ENCODE measurements at regions not wholly inside any gene's neighbourhood (a gene's known extent, or its start where the extent isn't known, plus 50 kb on each side); places are given as distances from the start of the nearest gene placed in this dataset.
"Not testable (repeated sequence)": the region's sequence is repeated elsewhere in the genome, so short reads cannot be mapped to it uniquely, and the experiment has no call there.

DNA sequence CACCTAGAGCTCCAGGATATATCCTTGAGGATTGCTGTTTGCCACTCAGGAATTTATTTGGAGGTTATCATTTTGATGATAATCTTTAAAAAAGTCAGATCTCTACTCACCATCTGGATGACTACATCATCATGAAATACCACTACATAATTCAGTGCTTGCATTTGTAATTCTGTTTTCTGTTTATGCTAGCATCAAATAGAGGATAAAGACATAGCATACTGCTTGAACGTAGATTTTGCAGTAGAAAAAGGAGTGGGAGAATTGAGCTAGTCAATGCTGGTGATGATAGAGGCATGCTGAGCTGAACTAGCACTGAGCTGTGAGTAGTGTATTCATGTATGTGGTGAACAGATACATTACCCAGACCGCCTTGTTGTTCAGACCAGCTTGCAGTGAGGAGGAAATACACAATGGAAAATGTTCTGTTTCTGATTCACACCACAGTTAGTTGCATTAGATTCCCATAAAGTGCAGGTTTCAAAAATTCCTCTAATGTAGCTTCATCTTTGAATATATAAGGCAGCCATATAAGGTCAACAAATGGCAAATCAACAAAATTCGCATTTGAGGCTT is 68.8 kb upstream of the CDC42EP3 start:
- Histone ChIP-seq H3K9ac (ENCODE audit: extremely low read depth, low read length, poor library complexity, severe bottlenecking) (no peak overlapping the region), H3K27ac (ENCODE audit: low read depth, low read length) (no peak overlapping the region), H3K4me1 (ENCODE audit: control insufficient read depth, insufficient read depth, low read length) (peaks cover 4% of the 10 kb centered on the region), H3K4me3 (ENCODE audit: low read length) (peak overlapping the region; percentile 66), H3K36me3 (ENCODE audit: control insufficient read depth, insufficient read depth, low read length) (no peaks in the 10 kb centered on the region), H3K27me3 (ENCODE audit: control insufficient read depth, insufficient read depth, low read length, poor library complexity, severe bottlenecking) (no peaks in the 10 kb centered on the region), H3K9me3 (ENCODE audit: control insufficient read depth, low read length) (no peaks in the 10 kb centered on the region)
- TF ChIP-seq, protein P1, sequence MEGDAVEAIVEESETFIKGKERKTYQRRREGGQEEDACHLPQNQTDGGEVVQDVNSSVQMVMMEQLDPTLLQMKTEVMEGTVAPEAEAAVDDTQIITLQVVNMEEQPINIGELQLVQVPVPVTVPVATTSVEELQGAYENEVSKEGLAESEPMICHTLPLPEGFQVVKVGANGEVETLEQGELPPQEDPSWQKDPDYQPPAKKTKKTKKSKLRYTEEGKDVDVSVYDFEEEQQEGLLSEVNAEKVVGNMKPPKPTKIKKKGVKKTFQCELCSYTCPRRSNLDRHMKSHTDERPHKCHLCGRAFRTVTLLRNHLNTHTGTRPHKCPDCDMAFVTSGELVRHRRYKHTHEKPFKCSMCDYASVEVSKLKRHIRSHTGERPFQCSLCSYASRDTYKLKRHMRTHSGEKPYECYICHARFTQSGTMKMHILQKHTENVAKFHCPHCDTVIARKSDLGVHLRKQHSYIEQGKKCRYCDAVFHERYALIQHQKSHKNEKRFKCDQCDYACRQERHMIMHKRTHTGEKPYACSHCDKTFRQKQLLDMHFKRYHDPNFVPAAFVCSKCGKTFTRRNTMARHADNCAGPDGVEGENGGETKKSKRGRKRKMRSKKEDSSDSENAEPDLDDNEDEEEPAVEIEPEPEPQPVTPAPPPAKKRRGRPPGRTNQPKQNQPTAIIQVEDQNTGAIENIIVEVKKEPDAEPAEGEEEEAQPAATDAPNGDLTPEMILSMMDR (conservative IDR thresholded peaks at IDR 0.05) = no peak
- H3K4me3 Mint-ChIP-seq = no peak overlapping the region
- peaks cover 19% of the 10 kb centered on the region for H3K4me1 Mint-ChIP-seq
- H3K27me3 Mint-ChIP-seq (ENCODE audit: insufficient read depth) = peaks cover 5% of the 10 kb centered on the region
- 90 to 91% methylated on average over 2 to 3 of the region's 3 CpGs for WGBS, 2 experiments (ENCODE audit: insufficient coverage in 1 of 2, insufficient read length in 1 of 2)
- H3K36me3 Mint-ChIP-seq (ENCODE audit: low read depth) = no peaks in the 10 kb centered on the region
- H3K9me3 Mint-ChIP-seq = peaks cover 2% of the 10 kb centered on the region
- H3K27ac Mint-ChIP-seq = no peak overlapping the region
- no peak for DNase-seq

DNA sequence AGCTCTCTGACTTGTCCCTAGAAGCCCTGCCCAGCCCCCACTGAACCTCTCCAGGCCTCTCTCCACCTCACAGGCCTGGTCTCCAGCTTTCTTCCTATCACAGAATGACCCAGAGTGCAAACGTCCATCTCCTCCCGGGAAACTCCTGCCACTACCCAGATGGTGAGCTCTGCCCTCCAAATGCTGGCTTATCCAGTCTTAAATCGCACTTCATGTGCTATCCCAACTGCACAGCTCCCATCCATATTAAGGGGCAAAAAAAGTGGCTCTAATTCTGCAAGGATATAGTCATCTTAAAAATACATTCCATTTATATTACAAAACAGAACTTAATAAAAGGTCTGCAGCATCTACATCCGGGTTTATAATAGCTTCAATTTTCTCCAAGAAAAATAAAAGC is 70.8 kb upstream of the CDC42EP3 start:
- Mint-ChIP-seq H3K36me3 (ENCODE audit: low read depth) (no peaks in the 10 kb centered on the region), H3K4me3 (no peak overlapping the region), H3K27me3 (ENCODE audit: insufficient read depth) (peaks cover 5% of the 10 kb centered on the region), H3K4me1 (peaks cover 12% of the 10 kb centered on the region), H3K27ac (no peak overlapping the region), H3K9me3 (peaks cover 2% of the 10 kb centered on the region)
- Histone ChIP-seq H3K27ac (ENCODE audit: low read depth, low read length) (no peak overlapping the region), H3K4me1 (ENCODE audit: control insufficient read depth, insufficient read depth, low read length) (peaks cover 4% of the 10 kb centered on the region), H3K9ac (ENCODE audit: extremely low read depth, low read length, poor library complexity, severe bottlenecking) (no peak overlapping the region), H3K36me3 (ENCODE audit: control insufficient read depth, insufficient read depth, low read length) (no peaks in the 10 kb centered on the region), H3K27me3 (ENCODE audit: control insufficient read depth, insufficient read depth, low read length, poor library complexity, severe bottlenecking) (no peaks in the 10 kb centered on the region), H3K9me3 (ENCODE audit: control insufficient read depth, low read length) (no peaks in the 10 kb centered on the region), H3K4me3 (ENCODE audit: low read length) (no peak overlapping the region)
- 91 to 97% methylated on average over 3 to 4 of the region's 4 CpGs for WGBS, 2 experiments (ENCODE audit: insufficient coverage in 1 of 2, insufficient read length in 1 of 2)
- TF ChIP-seq, protein P1 (conservative IDR thresholded peaks at IDR 0.05) = no peak
- DNase-seq = no peak

DNA sequence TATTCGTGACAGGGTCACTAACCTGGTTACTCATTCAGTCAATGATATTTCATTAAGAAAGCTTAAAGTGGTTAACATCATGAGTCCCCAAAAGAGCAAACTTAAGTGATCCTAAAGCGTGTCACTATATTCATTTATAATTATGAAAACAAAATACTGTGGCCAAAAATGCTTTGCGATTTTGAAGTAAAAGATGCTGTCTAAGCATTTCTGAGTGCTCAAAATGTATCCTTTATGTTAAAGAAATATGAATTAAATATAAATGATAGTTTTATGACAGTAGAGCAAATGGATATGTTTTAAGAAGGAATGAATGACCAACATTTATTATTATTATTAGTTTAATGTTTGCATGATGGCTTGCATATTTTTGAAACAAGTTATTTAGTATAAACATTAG is 72.6 kb upstream of the CDC42EP3 start:
- Histone ChIP-seq H3K27me3 (ENCODE audit: control insufficient read depth, insufficient read depth, low read length, poor library complexity, severe bottlenecking) (no peaks in the 10 kb centered on the region), H3K9ac (ENCODE audit: extremely low read depth, low read length, poor library complexity, severe bottlenecking) (no peak overlapping the region), H3K4me3 (ENCODE audit: low read length) (no peak overlapping the region), H3K27ac (ENCODE audit: low read depth, low read length) (no peak overlapping the region), H3K9me3 (ENCODE audit: control insufficient read depth, low read length) (no peaks in the 10 kb centered on the region), H3K4me1 (ENCODE audit: control insufficient read depth, insufficient read depth, low read length) (no peaks in the 10 kb centered on the region), H3K36me3 (ENCODE audit: control insufficient read depth, insufficient read depth, low read length) (no peaks in the 10 kb centered on the region)
- peaks cover 7% of the 10 kb centered on the region for H3K27me3 Mint-ChIP-seq (ENCODE audit: insufficient read depth)
- TF ChIP-seq, protein P1 (conservative IDR thresholded peaks at IDR 0.05) = no peak
- H3K4me3 Mint-ChIP-seq = no peak overlapping the region
- 83 to 93% methylated on average over 1 to 3 of the region's 3 CpGs for WGBS, 2 experiments (ENCODE audit: insufficient coverage in 1 of 2, insufficient read length in 1 of 2)
- H3K36me3 Mint-ChIP-seq (ENCODE audit: low read depth) = no peaks in the 10 kb centered on the region
- peaks cover 2% of the 10 kb centered on the region for H3K9me3 Mint-ChIP-seq
- no peak for DNase-seq
- H3K27ac Mint-ChIP-seq = no peak overlapping the region
- H3K4me1 Mint-ChIP-seq = no peaks in the 10 kb centered on the region

DNA sequence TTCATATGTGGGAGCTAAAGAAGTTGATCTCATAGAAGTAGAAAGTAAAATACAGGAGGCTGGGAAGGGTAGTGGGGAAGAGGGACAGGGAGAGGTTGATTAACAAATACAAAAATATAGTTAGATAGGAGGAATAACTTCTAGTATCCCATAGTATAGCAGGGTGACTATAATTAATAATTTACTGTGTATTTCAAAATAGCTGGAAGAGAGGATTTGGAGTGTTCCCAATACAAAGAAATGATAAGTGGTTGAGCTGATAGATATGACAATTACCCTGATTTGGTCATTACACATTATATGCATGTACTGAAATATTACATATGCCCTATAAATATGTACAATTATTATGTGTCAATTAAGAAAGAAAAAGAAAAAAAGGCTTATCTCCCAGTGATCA is 73.5 kb upstream of the CDC42EP3 start:
- H3K36me3 Mint-ChIP-seq (ENCODE audit: low read depth); H3K27me3 ChIP-seq (ENCODE audit: control insufficient read depth, insufficient read depth, low read length, poor library complexity, severe bottlenecking); H3K4me1 Mint-ChIP-seq; H3K36me3 ChIP-seq (ENCODE audit: control insufficient read depth, insufficient read depth, low read length); H3K9me3 ChIP-seq (ENCODE audit: control insufficient read depth, low read length); H3K9ac ChIP-seq (ENCODE audit: extremely low read depth, low read length, poor library complexity, severe bottlenecking); H3K27me3 Mint-ChIP-seq (ENCODE audit: insufficient read depth); DNase-seq; H3K9me3 Mint-ChIP-seq; H3K27ac Mint-ChIP-seq; H3K4me3 ChIP-seq (ENCODE audit: low read length); H3K27ac ChIP-seq (ENCODE audit: low read depth, low read length); H3K4me3 Mint-ChIP-seq; H3K4me1 ChIP-seq (ENCODE audit: control insufficient read depth, insufficient read depth, low read length): not testable (repeated sequence)

DNA sequence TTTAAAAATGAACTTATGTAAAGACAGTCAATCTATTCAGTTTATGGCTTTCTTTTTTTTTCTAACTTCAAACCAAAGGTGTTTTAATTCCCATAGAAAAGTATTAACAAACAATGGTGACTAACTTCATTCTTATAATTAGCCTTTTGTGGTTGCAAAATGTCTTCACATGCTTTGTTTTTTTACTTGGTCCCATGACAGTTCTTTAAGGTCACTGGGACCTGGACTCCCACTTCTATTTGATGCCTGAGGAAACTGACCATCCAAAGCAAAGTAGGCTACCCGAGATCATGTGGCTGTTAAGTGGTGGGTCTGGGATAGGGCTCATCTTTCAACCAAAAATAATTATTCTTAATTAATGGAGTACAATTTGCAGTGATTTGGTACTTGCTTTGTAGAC is 74.6 kb upstream of the CDC42EP3 start:
- not testable (repeated sequence) for H3K9me3 Mint-ChIP-seq; H3K4me3 Mint-ChIP-seq; H3K9me3 ChIP-seq (ENCODE audit: control insufficient read depth, low read length); DNase-seq; H3K4me1 Mint-ChIP-seq; H3K27ac Mint-ChIP-seq; H3K27me3 ChIP-seq (ENCODE audit: control insufficient read depth, insufficient read depth, low read length, poor library complexity, severe bottlenecking); H3K36me3 Mint-ChIP-seq (ENCODE audit: low read depth); H3K36me3 ChIP-seq (ENCODE audit: control insufficient read depth, insufficient read depth, low read length); H3K4me3 ChIP-seq (ENCODE audit: low read length); H3K27ac ChIP-seq (ENCODE audit: low read depth, low read length); H3K4me1 ChIP-seq (ENCODE audit: control insufficient read depth, insufficient read depth, low read length); H3K9ac ChIP-seq (ENCODE audit: extremely low read depth, low read length, poor library complexity, severe bottlenecking); H3K27me3 Mint-ChIP-seq (ENCODE audit: insufficient read depth)
- WGBS, 2 experiments (ENCODE audit: insufficient coverage in 1 of 2, insufficient read length in 1 of 2) = 100% methylated on average over 1 of the region's 1 CpG; no CpG with 5 or more reads in 1 of the 2 experiments

Measured in endodermal cell (in vitro differentiated cells).